ENCODE measurements at regions not wholly inside any gene's neighbourhood (a gene's known extent, or its start where the extent isn't known, plus 50 kb on each side); places are given as distances from the start of the nearest gene placed in this dataset.
"Not testable (repeated sequence)": the region's sequence is repeated elsewhere in the genome, so short reads cannot be mapped to it uniquely, and the experiment has no call there.

DNA sequence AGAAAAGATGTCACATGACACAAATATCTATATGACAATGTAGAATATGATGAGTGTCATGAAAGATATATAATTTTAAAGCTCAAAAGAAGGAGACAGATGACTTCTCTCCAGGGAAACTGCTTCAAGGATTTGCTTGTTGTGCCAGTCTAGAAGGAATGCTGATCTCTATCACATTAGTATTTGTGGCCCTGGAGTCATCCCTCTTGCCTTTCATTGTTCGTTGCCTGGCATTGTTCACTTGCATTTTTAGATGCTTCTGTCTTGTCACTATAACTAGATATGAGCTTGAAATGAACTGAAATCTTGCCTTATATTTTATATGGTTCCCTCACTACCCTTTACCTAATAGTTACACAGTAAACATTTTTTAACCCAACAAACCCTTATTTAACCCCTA lies 207.5 kb downstream of the ZNF608 start:
- DNase-seq: no peak

DNA sequence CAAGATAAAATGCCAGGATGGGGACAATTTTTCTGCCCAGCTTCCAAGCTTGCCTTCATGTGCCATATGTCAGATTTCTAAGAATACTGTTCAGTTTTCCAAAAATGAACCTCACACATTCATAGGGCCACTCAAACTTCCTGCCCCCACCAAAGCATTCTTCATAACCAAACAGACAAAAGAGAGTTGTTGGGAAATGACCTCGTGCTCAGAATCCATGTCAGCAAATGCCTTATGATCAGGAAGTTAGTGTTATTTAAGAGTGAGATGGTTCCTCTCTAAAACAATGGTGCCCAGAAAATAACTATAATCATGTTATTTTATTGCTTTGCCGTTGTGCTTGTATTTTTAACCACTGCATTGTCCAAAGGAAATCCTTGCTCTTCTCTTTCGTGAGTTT lies 208.2 kb downstream of the ZNF608 start:
- no peak for DNase-seq

DNA sequence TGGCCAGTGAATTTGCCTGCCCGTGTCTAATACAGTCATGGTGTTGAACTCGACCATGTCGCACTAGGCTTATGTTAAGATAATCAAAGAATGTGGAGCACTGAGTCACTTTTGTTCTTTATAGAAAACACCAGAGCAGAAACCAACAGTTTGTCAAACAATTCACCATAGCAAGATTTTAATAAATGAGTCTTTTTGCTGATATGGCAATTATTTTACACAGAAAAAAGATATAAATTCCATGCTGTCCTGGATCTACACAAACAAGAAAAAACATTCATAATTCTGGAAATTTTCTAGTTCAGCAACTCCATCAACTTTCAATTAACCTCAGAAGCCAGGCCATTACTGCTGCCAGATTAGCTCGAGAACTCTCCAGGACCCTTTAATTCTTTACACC lies 208.9 kb downstream of the ZNF608 start:
- no peak for DNase-seq

DNA sequence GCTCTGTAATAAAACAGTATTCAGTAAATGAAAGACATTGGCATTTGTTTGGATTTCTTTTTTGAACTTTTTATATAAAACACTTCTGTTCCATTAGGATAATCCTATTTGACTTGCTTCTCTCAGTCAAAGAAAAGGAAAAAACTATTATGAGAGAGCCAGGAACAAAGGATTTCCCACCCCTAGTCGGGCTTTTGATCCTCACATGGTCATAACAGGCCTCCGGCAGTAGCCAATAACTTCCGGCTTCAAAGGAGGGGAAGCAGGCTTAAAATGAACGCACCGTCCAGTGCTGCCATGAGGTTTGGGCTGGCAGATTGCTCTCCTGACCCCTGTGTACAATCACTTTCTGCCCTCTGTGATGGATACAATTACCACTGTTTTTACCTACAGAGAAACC lies 209.3 kb downstream of the ZNF608 start:
- no peak for DNase-seq

DNA sequence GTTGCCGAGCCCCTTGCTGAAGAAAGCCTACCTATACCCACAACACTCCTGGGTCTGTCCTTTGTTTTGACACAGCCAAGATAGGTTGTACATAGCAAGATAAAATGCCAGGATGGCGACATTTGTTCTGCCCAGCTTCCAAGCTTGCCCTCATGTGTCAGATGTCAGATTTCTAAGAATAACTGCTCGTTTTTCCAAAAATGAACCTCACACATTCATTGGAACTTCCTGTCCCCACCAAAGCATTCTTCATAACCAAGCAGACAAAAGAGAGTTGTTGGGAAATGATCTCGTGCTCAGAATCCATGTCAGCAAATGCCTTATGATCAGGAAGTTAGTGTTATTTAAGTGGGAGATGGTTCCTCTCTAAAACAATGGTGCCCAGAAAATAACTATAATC lies 210.1 kb downstream of the ZNF608 start:
- no peak for DNase-seq

DNA sequence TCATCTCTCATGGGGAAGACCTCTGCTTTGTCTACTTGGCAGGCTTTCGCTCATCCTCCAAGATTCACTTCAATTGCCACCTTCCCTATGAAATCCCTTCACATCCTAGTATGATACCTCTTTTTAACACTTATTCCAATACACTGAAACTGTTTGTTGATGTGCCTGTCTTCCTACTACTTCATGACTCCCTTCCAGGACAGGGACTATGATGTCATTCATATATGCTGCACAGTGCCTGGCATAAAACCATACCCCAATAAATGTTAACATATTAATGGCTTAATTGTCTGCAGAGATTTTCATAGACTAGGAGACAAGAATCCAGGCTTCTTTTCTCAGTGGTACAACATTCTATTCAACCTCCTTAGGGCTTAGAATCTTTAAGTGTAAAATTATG lies 215.5 kb downstream of the ZNF608 start:
- DNase-seq: no peak

DNA sequence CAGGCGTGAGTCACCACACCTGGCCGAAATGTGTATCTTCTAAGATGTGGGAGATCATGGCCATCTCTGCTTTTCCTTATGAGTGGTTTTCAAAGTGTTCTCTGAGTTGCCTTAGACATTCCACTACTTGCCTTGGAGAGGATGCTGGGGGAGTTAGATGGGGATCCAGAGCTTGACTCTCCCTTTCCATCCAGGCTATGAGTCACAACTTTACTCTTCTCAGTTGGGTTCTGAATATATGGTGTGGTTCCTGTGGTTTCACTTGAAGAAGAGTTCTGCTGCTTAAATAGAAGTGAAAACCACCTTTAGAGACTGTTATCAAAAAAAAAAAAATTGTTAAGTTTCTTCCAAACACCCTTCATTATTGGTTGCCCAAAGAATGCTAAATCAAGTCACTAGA lies 217.6 kb downstream of the ZNF608 start:
- DNase-seq: no peak

DNA sequence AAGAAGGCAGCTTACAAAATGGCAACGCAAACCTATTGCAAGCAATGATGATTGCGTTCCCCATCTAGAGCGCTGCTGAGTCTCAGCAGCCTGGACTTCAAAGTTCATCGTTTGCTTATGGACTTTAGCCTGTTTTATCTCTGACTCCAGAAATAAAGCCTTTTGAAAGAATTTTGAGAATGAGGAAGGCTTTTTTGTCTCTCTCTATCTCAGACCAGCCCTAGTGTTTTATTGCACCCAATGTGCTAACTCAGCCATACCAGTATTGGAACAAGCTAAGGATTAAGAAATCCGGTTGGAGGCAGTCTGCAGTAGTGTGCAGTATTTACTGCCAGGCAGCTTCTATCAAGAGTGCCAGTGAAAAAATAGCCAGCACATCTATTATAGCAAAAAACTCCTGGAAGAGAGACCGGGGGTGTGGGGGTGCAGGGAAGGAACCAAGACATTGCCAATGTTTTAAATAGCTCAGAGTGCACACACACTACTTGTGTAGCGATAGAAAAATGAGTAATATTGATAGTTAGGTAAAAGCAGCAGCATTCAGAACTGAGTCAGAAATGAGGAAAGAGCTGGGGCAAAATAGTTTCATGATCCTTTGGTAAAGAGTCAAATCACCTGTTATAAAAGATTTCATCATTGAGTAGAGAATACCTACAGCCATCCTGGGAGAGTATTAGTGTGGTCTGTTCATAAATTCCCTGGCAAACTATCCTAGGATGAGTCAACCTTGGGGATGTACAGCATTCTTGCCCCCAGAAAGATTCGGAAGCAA lies 219.0 kb downstream of the ZNF608 start:
- DNase-seq: no peak

DNA sequence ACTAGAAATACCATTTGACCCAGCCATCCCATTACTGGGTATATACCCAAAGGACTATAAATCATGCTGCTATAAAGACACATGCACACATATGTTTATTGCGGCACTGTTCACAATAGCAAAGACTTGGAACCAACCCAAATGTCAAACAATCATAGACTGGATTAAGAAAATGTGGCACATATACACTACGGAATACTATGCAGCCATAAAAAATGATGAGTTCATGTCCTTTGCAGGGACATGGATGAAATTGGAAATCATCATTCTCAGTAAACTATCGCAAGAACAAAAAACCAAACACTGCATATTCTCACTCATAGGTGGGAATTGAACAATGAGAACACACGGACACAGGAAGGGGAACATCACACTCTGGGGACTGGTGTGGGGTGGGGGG lies 220.4 kb downstream of the ZNF608 start:
- DNase-seq: not testable (repeated sequence)

DNA sequence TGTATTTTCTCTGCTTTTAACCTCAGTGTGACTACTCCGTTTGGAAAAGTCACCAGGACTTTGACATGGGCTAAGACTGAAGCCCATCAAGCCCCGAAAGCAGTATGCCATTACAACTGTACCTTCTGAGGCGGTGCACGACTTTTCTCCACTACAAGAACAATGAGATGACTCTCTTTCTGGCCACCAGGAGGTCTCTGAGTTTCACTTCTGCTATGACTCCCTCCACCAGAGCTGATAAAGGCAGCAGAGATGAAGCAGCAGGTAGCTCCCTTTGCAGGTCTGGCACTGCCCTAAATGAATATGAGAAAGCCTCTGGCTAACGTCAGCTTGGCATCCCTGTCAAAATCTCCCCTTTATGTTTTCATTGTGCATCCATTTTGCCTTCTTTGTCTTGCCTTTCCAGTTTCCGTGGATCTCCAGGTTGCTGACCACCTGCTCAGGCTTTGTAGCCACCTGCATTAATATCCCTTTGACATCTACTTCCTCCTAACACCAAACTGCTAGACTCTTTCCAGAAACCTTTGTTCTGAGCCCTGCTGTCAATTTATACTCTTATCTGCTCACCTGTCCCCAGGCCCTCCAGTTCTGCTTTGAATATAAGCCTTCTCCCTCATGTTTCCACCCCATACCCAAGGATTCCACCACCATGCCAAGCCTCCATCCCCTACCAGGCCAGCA lies 221.7 kb downstream of the ZNF608 start:
- DNase-seq: no peak

DNA sequence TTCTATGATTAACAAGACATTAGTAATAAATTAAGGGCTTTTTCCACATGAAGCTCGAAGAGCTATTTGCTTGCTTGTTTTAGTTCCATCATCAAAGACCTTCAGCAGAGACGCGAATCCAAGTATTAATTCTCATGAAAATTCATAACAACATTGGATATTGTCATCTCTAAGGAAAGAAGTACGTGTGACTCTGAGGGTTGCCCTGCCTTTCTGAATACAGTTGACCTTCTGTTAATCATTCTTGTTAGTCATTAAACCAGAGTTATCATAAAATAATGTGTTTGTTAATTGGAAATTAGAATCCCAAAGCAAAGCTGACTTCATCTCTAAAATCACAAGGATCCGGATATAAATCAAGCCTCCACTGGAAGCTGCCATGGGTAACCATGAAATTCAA lies 222.5 kb downstream of the ZNF608 start:
- DNase-seq: no peak

DNA sequence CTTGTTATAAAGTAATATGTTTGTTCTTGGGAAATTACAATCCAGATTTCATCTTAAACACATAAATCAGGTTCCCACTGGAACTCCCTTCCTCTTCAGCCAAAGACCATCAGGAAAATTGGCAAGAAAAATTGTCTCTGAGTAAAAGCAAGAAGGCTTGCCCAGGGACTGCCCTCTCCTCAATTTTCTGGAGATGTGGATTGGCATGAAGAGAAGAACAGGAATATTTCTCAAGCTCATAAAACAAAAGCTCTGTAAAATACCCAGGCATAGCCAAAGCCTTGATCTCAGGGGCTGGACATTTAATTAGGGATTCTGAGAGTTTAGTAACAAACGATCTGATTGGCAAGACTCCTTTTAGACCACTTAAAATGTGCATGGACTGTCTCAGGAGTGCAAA lies 223.4 kb downstream of the ZNF608 start:
- no peak for DNase-seq

DNA sequence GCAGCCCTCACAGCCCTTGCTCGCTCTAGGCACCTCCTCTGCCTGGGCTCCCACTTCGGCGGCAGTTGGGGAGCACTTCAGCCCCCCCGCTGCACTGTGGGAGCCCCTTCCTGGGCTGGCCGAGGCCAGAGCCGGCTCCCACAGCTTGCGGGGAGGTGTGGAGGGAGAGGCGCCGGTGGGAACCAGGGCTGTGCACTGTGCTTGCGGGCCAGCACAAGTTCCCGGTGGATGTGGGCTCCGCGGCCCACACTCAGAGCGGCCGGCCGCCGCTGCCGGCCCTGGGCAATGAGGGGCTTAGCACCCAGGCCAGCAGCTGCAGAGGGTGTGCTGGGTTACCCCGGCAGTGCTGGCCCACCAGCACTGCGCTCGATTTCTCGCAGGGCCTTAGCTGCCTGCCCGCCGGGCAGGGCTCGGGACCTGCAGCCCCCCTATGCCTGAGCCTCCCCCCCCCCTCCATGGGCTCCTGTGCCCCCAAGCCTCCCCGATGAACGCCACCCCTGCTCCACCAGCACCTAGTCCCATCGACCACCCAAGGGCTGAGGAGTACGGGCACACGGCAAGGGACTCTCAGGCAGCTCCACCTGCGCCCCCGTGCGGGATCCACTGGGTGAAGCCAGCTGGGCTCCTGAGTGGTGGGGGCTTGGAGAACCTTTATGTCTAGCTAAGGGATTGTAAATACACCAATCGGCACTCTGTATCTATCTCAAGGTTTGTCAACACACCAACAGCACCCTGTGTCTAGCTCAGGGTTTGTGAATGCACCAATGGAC lies 224.8 kb downstream of the ZNF608 start:
- no peak for DNase-seq

DNA sequence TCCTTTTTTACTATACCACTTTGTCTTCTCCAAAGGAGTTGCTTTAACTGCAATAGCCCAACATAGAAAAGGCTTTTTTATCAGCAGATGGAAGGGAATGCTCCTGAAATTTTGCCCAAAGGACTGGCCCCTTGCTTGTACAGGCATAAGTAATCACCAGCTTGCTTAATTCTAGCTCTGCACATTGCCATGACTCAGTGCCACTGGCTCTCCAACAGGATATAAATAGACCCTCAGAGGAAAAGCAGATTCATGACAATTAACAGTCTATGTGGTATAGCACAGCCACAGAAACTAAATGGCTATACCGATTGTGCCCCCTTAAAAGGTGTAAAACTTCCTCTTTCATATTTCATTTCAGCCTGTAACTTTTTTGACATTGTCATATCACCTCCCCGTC lies 227.0 kb downstream of the ZNF608 start:
- no peak for DNase-seq

DNA sequence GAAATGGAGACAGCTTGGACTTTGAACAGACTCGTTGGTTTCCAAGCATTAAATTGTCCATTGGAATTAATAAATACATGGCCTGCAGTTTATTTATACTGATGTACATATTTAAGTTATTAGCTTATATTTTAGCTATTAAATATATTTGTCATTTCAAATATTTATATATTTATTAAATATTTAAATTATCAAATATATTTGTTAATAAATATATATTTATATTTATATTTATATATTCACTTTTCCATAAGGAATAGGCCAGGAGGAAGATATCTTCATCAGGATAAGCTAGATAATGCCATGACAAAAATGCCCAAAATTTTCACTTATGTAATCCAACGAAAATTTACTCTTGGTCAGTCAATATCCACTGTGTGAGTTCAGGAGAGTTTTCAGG lies 229.9 kb downstream of the ZNF608 start:
- DNase-seq: no peak

DNA sequence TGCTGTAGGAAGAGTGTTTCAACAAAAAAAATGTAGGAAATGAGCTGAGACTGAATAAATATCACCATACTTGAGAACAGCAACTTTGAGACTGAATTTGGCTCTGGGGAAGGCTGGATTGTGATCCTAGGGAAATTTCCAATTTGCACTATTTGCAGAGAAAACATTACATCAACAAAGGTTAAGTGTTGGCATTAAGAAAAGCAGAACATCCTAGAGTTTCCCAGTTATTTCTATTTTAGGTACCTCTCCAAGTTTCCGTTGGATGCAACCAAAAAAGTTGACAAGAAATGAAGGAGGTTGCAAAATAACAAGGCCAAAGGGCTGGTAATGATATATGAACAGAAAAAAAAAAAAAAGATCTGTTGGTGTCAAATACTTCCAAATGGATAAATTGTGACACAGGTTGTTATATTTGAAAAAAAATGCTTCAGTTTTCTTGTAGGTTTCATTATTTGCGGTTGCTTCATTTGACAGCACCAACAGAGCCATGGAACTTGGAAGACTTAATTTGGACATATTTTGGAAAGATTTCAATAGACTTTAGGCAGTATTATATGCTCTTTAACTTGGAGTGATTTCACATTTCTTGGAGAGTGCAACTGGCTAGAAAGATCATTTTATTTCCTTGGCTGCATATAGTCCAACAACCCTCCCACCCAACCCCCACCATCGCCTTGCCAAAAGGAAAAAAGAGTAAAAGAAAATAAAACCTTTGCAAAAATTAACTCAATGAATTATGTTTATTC lies 230.8 kb downstream of the ZNF608 start:
- DNase-seq: no peak

DNA sequence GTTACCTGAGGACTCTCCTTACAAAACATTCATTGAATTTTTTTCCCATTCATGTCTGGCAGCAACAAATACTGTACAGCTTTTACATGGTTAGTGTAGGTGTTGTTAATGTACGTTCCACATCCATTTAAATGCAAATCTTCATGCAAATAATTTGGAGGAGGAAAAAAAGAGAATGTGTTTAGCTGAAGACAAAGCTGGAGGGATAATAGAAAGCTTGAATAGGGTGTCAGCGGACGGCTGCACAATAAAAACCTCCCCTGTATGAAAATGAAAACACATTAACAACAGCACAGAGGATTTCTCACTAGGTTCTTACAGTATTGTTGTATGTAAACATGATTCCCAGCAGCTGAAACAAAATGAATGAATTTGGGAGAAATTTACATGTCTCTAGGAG lies 231.5 kb downstream of the ZNF608 start:
- DNase-seq: no peak

DNA sequence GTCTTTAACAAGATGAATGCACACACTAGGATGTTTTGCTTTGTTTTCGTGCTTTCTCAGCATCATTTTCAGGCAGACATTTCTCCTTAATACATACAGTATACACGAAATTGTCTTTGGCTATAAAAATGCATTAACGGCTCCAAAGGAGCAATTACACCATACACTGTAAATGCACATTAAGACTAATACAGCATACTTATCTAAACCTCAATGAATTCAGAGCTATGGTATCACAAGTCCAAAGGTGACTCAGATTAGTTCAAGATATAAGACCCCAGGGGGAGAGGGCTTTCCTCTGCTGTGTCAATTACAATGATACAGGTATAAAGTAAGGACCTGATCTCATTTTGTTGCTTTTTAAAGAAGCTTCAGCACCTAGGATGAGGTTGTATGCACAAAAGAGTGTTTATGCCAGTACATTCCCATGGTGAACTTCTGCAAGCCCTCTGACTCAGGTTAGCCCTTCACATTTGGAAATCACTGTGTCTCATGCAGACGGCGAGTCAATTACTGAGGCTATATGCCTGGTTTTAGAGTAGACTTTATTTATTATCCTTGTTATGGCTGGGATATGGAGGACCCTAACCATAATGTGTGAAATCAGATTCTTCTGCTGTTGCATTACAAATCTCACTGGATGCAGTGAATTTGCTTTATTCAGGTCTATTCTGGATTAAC lies 233.3 kb downstream of the ZNF608 start:
- DNase-seq: no peak

DNA sequence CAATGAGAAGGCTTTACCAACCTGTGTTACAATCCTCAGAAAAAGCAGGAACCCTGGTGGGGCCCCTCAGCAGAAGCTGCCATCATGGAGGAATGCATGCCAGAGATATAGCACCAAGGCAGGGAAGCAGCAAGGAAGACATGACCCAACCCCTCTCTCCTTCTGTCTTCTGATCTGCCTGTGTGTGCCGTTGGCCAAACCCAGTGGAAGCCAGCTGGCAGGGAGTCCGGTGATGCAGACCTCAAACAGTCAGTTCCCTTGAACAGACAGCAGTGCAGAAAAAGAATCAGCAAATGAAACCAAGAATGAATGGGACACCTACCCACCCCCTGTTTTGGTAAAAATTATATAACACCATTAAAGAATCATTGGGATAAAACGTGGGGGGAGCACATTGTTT lies 234.2 kb downstream of the ZNF608 start:
- DNase-seq: no peak

DNA sequence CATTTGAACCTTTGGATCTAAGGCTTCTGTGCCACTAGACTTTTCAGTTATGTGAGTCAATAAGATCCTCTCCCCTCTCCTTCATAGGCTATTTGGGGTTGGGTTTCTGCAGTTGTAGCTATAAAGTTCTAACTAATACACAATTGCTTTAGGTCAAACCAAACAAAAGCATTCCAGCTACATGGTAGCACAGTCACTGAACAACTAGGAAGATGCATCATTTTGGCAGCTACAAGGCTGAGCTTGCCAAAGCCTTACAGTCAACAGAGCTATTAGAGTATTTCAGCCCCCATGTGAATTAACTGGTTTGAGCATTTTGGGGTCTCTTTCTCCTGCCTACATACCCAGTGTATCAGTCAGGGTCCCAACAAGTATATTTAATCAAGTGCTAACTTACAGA lies 234.6 kb downstream of the ZNF608 start:
- DNase-seq: no peak

DNA sequence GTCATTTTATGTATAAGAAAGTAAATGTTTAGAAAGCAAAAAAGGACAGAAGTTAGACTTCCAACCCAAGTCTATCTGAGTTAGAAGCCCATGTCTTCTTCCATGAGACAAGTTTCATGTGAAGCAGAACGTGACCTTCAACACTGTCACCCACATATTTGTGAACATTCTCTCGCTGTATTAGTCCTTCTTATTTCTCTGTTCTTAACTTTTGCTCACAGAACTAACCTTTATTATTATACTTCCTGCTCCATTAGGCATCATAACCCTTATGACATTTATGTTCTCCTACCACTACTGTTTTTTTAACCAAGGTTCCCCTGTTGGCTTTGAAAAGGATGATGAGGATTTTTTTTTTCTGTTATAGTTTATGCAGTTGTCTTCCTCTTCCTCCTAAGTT lies 238.8 kb downstream of the ZNF608 start:
- no peak for DNase-seq

DNA sequence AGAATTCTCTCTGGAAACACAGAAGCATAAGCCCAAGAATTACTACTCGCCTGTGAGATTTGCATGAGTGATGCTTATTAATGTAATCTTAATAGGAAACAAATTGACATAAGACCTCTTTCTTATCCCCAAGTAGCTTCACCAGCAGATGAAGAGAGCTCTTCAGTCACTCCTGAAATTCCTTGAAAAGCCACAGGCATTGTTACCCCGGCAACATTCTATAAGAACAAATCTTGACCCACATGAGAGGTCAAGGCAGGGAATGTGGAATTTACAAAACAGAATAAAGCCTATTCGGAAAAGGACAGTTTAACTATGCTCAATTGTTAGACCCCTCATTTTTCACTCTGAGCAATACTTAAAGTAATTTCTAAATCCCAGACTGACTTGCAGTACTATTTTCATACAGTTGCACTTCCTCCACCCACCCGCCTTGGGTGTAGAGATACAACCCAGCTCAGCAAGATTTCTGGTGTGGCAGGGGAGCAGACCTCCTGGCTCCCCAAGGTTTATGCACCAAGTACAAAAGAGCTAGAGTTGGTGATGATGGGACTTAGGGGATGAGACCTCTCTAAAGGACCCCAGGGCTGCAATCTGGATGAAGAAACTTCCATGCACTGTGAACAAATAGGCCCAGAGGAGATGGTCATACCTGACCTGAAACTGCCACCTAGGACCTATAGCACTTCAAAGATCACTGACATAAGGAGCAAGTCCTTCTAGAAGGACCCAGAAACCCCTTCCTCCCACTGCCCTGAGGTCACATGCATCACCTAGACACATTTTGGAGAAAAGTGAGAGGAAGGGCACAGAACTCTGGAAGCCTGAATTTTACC lies 242.1 kb downstream of the ZNF608 start:
- no peak for DNase-seq

Data from effector CD8-positive, alpha-beta T cell (primary cell).